ENCODE measurements at regions not wholly inside any gene's neighbourhood (a gene's known extent, or its start where the extent isn't known, plus 50 kb on each side); places are given as distances from the start of the nearest gene placed in this dataset.

GRCh38 chr7:156222611-156223010 is 410.3 kb upstream of the SHH start:
- TF ChIP-seq YY1 (IDR thresholded peaks at IDR 0.05; ENCODE audit: insufficient read depth, insufficient read length): no peak
- no peak for TF ChIP-seq ZNF274 (IDR thresholded peaks at IDR 0.05; ENCODE audit: low read depth, low read length)
